Thyroid gland (tissue), 4 donors: ENCODE measurements at regions not wholly inside any gene's neighbourhood (a gene's known extent, or its start where the extent isn't known, plus 50 kb on each side); places are given as distances from the start of the nearest gene placed in this dataset.

Source experiments
- CTCF ChIP-seq, 6 experiments: fragments of 200-600 bp in 3 of 6; fragments of 450-650 bp in 3 of 6; sonication (generic) in 3 of 6; IDR thresholded peaks; one replicate each; pipeline ENCODE4 v1.5.1; 2016 to 2019; ENCODE audit warnings: antibody characterized with exemption in 6 of 6, mild to moderate bottlenecking in 2 of 6, inconsistent platforms in 1 of 6, moderate library complexity in 1 of 6
- POLR2A ChIP-seq, 2 donors: fragments of 450-650 bp; IDR thresholded peaks; one replicate each; pipeline ENCODE4 v1.6.1; 2017; ENCODE audit warnings: antibody characterized with exemption in 2 of 2, mild to moderate bottlenecking in 2 of 2, moderate library complexity in 1 of 2

- TF ChIP-seq POLR2A (IDR thresholded peaks at IDR 0.05) (no peak), CTCF (IDR thresholded peaks at IDR 0.05) (no peak)
Observed at GRCh38 chr9:87305151-87305550, 192.5 kb upstream of the DAPK1 start.
